CD1c-positive myeloid dendritic cell (primary cell): ENCODE measurements at regions not wholly inside any gene's neighbourhood (a gene's known extent, or its start where the extent isn't known, plus 50 kb on each side); places are given as distances from the start of the nearest gene placed in this dataset.
"Not testable (repeated sequence)": the region's sequence is repeated elsewhere in the genome, so short reads cannot be mapped to it uniquely, and the experiment has no call there.

ENCODE experiments used
- DNase-seq: peaks from one replicate; pipeline ENCODE4 v3.0.0-alpha.2; 2016; ENCODE audit errors: extremely low spot score

DNA sequence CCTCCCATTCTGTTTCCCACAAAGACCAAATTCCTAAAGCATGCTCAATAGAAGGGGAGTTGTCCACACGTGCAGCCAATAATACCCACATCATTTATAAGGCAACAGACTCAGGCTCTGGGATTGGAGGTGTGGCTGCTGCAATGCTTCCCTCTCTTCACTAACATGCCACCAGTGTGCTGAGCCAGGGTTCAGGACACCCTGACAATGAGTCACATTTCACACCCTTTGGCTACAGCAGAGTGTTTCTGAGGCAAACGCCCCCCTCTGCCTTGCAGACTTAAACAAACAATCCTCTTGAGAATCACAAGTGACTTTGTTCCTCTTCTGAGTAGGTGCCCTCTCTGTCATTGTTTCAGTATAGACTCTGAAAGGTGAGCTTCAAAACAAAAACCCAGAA is 189.3 kb upstream of the TLE4 start:
- DNase-seq, result no peak

GRCh38 chr9:79383096-79383495 is 188.7 kb upstream of the TLE4 start:
- no peak for DNase-seq

- no peak for DNase-seq
These were observed 187.7 kb upstream of the TLE4 start for GRCh38 chr9:79384091-79384490.

- no peak for DNase-seq
These were observed 187.3 kb upstream of the TLE4 start for GRCh38 chr9:79384501-79384900.

GRCh38 chr9:79387101-79387835 is 184.5 kb upstream of the TLE4 start:
- DNase-seq, result no peak

GRCh38 chr9:79390077-79390698 is 181.6 kb upstream of the TLE4 start:
- no peak for DNase-seq

GRCh38 chr9:79390781-79391770 is 180.7 kb upstream of the TLE4 start:
- no peak for DNase-seq

DNA sequence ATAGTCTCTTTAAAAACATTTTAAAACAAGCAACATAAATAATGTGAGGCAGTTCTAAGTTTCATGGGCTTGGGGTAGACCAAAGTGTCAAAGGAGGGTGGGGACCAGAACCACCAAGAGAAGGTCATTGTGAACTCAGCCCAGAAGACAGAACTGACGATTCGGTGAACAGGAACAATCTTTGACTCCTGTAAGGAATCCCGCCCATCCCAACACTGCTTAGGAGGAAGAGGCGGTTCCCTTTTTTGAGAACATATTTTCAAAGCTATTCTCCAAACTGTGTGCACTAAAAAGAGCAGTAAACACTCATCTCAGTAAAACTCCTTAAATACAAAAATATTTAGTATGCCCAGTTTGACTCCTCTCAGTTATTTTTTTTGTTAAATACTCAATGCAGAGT is 176.5 kb upstream of the TLE4 start:
- peak; percentile 3 for DNase-seq

DNA sequence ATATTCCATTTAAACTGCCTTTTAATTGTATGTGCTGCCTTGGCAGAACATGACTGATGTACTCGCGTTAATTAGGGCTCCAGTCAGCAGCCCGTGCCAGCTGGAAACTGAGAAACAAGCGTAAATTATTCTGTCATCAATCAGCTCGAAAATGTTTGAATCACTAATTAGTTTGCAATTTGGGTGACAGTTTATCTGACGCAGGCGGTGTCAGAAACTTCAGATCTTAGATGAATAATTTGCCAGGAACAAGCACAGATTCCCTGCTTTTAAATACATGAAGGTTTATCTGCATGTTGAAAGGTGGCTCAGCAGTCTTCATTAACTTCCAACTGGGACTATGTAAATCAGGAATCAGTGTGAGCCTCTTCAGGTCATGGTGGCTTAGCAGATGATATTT is 176.0 kb upstream of the TLE4 start:
- no peak for DNase-seq

GRCh38 chr9:79396168-79396567 is 175.6 kb upstream of the TLE4 start:
- no peak for DNase-seq

GRCh38 chr9:79403495-79403894 is 168.3 kb upstream of the TLE4 start:
- no peak for DNase-seq

DNA sequence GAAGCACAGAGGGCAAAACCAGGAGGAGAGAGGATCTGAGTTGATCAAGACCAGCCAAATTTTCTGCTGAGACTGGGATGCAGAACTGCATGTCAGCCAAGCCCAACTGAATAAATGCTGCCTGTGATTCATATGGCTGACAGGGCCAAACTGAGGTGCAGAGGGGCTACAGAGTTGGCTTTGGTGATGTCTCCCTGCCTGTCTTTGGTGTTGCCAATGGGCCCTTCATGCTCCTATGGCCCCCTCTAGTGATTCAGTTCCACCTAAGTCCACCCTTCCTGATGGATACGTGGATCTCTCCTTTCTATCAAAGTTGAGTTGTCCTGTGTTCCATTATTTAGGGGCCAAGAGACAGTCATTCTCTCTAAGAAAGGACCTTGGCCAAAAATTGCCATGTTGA is 163.6 kb upstream of the TLE4 start:
- no peak for DNase-seq

DNA sequence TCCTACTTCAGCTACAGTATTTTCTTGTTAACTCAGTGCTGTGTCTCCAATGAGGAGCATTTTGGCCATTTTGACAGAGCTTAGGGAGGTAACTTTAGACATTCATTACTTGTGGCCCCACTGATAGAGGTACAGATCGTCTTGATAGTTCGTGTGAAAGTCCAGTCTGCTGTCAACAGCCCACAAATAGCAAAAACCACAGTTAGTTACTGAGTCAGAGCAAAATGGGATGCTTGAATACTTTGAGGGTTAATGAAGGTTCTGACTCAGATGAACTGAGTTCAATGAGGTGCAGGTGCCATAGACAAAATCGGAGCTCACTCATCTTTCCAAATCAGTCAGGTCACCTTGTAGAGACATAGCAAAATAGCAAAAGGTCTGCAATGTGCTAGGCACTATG is 163.1 kb upstream of the TLE4 start:
- no peak for DNase-seq

GRCh38 chr9:79409182-79409823 is 162.5 kb upstream of the TLE4 start:
- no peak for DNase-seq

DNA sequence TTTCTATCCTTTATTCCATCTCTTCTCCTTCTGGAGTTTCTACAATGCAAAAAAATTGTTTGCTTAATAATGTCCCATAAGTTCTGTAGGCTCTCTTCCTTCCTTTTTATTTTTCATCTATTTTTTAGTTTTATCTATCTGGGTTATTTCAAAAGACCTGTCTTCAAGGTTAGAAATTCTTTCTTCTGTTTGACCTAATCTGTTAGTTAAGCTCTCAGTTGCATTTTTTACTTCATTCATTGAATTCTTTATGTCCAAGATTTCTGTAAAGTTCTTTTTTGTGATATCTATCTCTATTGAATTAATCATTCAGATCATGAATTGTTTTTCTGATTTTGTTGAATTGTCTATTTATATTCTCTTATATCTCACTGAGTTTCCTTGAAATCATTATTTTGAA is 145.9 kb upstream of the TLE4 start:
- no peak for DNase-seq

- no peak for DNase-seq
These were observed 143.3 kb upstream of the TLE4 start for GRCh38 chr9:79428422-79428821.

DNA sequence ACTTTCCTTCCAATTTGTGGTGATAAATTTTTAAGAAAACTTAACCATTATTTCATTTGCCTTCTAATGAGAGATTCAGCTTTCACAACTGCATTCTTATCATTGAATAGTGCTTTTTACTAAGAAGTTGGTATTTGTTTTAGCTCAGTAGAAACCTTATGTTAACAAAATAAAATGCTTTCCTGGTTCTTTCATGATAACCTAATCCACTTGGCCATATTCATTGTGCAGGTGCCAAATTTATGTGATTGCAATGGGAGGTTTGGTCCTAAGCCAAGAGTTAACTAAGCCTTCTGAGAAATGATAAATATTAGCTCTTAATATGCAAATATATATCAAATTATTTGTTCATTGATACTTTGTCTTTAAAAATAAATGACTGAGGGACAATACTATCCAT is 141.1 kb upstream of the TLE4 start:
- DNase-seq, result no peak

DNA sequence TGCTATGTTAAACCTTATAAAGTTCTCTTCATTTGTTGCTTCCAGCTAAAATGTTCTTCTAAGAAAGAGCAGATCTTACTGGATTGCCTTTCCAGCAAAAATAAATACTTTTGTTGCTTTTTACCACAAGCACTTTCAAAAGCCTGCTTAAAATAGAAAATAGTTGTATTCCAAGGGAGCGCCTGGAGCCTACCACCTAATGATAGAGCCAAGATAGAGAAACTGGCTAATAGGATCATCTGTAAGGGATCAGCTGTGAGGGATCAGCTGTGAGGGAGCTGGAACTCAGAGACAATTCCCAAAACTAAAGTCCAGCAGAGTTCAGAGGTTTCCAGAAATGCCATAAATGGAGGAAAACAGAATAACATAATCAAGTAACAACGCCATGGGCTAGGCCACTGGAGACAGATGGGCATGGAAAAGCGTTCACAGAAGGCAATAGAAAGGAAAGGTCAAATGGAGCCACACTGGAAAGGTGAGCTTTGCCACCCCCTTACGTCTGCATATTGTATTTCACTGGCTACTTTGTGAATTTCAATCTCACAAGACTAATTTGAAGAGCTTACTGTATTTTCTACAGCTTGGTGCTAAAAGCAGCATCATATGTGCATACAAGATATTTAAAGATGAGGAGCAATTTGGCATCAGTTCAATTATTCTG is 140.6 kb upstream of the TLE4 start:
- no peak for DNase-seq

DNA sequence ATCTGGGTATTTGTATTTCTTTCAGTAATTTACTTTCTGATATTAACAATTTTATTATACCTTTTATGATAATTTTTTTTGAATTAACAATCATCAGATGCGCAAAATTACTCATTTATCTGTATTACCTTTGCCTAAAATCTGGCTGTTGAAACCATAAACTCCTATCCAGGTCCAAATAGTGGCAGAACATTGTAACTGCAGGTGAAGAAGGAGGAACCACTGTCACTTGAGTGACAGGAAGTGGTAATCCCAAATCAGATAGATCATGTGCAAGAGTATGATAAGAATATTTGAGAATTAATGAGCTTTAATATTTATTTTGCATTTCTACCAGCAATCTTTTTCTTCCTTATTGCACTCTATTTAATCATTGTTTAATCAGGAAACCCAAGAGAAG is 139.3 kb upstream of the TLE4 start:
- no peak for DNase-seq

DNA sequence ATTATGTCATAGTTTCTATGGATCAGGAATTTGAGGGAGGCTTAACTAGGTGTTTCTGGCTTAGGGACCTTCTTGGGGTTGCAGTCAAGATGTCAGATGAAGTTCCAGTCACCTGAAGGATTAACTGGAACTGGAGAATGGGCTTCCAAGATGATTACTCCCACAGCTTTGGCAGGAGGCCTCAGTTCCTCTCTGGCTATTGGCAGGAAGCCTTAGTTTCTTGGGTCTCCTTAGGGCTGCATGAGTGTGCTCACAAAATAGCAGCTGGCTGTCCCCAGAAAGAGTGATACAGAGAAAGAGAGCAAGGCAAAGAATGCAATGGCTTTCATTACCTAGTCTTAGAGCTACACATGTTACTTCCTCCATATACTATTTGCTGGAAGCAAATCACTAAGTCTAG is 138.1 kb upstream of the TLE4 start:
- DNase-seq, result no peak

DNA sequence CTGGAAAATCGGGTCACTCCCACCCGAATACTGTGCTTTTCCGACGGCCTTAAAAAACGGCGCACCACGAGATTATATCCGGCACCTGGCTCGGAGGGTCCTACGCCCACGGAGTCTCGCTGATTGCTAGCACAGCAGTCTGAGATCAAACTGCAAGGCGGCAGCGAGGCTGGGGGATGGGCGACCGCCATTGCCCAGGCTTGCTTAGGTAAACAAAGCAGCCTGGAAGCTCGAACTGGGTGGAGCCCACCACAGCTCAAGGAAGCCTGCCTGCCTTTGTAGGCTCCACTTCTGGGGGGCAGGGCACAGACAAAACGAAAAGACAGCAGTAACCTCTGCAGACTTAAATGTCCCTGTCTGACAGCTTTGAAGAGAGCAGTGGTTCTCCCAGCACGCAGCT is 132.5 kb upstream of the TLE4 start:
- DNase-seq, result not testable (repeated sequence)
